GM20000 (cell line): ENCODE measurements at regions not wholly inside any gene's neighbourhood (a gene's known extent, or its start where the extent isn't known, plus 50 kb on each side); places are given as distances from the start of the nearest gene placed in this dataset.

ENCODE experiments used
- DNase-seq: peaks from one replicate; pipeline ENCODE4 v3.0.0; 2012; ENCODE audit warnings: low spot score
- TF ChIP-seq, protein P1 (sequence below): IDR thresholded peaks from 2 replicates; pipeline ENCODE4 v1.5.1; 2012; ENCODE audit warnings: mild to moderate bottlenecking, control low read depth; ENCODE audit errors: extremely low read depth, missing control alignments

DNA sequence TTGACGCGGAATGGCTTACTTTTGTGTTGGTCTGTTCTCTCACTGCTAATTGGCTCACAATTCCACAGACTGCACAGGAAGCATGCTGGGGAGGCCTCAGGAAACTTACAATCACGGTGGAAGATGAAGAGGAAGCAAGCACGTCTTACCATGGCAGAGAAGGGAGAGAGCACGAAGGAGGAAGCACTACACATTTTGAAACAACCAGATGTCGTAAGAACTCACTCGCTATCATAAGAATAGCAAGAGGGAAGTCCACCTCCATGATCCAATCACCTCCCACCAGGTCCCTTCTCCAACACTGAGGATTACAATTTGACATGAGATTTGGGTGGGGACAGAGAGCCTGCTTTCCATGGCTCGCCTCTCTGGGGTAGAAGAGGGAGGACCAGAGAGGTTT lies 106.2 kb downstream of the KCNF1 start:
- no peak for DNase-seq
- TF ChIP-seq, protein P1, sequence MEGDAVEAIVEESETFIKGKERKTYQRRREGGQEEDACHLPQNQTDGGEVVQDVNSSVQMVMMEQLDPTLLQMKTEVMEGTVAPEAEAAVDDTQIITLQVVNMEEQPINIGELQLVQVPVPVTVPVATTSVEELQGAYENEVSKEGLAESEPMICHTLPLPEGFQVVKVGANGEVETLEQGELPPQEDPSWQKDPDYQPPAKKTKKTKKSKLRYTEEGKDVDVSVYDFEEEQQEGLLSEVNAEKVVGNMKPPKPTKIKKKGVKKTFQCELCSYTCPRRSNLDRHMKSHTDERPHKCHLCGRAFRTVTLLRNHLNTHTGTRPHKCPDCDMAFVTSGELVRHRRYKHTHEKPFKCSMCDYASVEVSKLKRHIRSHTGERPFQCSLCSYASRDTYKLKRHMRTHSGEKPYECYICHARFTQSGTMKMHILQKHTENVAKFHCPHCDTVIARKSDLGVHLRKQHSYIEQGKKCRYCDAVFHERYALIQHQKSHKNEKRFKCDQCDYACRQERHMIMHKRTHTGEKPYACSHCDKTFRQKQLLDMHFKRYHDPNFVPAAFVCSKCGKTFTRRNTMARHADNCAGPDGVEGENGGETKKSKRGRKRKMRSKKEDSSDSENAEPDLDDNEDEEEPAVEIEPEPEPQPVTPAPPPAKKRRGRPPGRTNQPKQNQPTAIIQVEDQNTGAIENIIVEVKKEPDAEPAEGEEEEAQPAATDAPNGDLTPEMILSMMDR = no peak

DNA sequence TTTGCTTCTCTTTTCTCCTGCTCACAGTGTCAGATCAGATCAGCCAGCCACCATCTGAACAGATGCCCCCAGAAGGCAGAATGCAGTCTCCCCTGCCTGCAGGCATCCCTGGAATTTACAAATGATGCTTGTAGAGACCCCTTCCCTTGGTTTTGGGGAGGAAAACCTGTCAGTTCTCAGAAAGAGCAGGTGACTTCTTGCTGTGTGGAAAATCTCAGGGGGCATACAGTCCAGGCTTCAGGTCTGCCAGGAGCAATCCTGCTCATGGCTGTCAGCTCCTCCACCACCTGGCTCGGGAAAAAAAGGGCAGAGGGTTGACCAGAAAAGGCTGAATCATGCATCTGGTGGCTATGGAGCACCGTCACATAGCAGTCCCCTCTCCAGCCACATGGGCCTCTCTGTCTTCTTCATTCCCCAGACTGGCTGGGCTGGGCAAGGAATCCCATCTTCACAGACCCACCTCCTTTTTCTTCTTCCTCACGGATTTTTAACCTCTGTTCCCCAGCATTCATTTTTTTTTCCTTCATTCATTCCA lies 107.0 kb downstream of the KCNF1 start:
- DNase-seq = no peak
- TF ChIP-seq, protein P1 = no peak

DNA sequence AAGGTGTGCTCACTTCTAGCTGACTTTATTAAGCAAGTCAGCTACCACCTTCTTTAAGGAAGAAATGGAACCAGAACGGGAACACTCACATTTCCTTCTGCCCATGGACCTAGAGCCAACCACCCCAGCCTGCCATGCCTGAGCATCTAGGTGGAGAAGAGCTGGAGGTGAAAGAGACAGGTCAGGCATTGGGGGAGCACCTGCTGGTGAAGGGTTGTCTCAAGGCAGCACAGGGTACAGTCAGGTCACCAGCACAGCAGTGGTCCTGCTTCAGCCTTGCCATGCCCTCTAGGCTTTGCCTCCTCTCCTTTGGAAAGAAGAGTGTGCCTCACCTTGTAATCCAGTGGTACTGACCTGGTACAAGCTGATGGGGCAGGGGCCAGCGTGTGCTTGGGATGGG lies 107.9 kb downstream of the KCNF1 start:
- TF ChIP-seq, protein P1 = no peak
- no peak for DNase-seq

DNA sequence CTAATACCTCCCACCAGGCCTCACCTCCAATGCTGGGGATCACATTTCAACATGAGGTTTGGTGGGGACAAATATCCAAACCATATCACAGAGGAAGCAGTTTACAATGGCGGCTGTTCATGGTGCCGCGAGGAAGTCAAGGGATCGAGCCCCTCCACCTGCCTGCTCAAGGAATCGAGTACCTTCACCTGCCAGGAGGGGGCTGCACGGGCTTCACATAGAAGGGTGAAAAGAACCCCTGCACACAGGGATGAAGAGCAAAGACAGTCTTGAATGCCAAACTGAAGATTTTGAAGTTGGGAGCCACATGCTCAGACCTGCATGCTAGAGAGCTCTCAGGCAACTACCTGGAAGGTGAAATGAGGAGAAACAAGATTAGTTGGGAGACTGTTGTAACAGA lies 110.3 kb downstream of the KCNF1 start:
- no peak for DNase-seq
- TF ChIP-seq, protein P1 = no peak

DNA sequence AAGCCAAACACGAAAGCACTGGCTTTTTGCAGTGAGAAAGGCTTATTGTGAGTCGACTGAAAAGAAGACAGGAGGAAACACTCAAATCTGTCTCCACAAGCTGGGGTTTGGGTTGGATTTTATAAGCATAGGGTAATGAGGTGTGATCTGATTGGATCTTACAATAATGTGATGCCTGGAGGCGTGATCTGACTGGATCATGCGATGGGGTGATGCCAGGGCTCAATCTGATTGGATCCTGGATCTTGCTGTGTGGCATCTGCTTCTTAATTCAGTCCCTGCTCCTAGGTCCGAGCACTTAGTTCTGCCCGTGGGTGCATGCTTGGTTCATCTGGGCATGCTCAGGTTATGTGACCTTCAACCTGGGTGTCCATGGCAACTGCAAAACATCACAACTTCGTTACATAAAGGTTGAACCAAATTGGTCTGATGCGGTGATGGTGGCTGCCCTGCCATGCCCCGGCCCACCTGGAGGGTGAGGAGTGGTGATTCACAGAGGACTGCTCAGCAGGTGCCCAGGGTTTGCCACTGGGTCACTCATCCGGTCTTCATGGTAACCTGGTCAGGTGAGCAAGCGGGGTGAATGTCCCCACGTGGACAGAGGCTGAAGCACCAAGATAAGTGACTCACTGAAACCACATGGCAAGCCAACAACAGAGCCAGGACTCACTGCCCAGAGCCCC lies 111.0 kb downstream of the KCNF1 start:
- TF ChIP-seq, protein P1 = no peak
- no peak for DNase-seq

DNA sequence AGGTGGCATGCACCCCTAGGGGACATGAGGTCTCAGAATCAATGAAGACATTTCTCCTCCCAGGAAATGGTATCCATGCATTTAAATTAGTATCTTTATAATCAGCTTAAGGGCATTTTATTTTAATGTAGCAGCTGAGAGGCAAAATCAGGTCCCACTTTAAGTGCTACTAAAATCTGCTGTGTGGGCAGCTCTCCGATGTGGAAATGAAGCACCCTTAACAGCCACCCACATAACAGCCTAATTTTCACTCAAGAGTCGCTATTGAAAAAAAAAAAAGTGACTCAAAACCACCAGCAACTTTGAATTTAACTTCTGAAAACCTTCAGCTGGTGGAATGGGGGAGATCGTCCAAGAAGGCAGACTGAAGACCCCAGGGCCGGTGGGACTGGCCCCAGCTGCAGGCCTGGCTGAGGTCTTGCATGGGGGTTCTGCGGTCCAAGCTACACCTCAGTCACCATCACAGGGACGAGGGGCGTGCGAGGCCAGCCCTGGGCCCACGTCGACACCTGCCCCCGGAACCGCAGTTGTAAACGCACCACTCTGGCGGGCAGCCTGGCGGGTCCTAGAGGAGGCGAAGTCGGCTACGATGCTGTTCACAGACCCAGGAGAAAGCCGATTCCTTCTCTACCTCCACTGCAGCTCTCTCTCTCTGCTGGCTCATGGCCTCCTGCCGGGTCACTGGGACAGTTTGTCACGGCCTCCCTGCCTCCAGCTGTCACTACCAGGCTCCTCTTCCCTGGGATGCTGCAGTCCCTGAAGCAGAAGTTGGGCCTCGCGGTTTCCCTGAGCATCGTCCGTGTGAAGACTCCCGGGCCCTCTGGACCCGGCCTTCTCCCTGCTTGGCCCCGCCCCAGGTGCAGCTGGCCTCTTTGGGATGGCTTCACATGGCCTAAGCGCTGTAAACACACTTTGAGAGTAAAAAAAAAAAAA lies 111.9 kb downstream of the KCNF1 start:
- TF ChIP-seq, protein P1 = no peak
- no peak for DNase-seq

DNA sequence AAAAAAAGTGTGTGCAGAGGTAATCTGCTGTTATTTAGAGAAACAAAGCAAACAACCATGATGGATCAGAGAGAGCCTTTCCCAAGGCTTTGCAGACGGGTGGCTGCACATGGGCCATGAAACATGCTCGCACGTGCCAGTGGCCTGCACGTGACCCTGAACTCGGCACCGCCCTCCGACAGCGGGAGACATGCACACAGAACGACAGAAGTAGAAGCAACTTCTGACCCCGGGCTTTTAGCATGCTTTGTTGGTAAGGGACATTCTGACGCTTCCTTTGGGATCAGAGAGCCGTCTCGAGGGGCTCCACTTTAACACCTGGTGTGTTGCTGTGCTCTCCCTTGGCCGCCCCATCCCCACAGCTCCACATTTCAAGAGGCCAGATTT lies 112.5 kb downstream of the KCNF1 start:
- DNase-seq = no peak
- TF ChIP-seq, protein P1 = no peak
